B cell (primary cell): ENCODE measurements at regions not wholly inside any gene's neighbourhood (a gene's known extent, or its start where the extent isn't known, plus 50 kb on each side); places are given as distances from the start of the nearest gene placed in this dataset.

Experiments
- CTCF ChIP-seq: fragments of 200-600 bp; IDR thresholded peaks from one replicate; pipeline ENCODE4 v1.8.0; 2022; ENCODE audit warnings: antibody characterized with exemption, mild to moderate bottlenecking
- EZH2 ChIP-seq: IDR thresholded peaks from 2 replicates; pipeline ENCODE4 v1.6.1; 2012; ENCODE audit warnings: borderline replicate concordance, low read depth, mild to moderate bottlenecking, moderate library complexity, low read length; ENCODE audit not compliant: insufficient read depth, poor library complexity, severe bottlenecking

GRCh38 chr4:10811991-10812390 is 127.4 kb upstream of the CLNK start:
- TF ChIP-seq CTCF (no peak), EZH2 (no peak)
